Fibroblast of lung (primary cell): ENCODE measurements at regions not wholly inside any gene's neighbourhood (a gene's known extent, or its start where the extent isn't known, plus 50 kb on each side); places are given as distances from the start of the nearest gene placed in this dataset.

Experiments
- DNase-seq, 2 donors: peaks; one replicate each; pipeline versions ENCODE4 v3.0.0 to v3.0.0-alpha.2; 2010; ENCODE audit warnings: low read depth in 2 of 2
- H2AFZ ChIP-seq: 2 replicates; pipeline ENCODE4 v1.5.1; 2012; ENCODE audit warnings: low read length, control low read depth, inconsistent platforms
- H3K27ac ChIP-seq: 2 replicates; pipeline ENCODE4 v1.5.1; 2011; ENCODE audit warnings: low read length, control low read depth; ENCODE audit not compliant: insufficient read depth
- H3K27me3 ChIP-seq: 2 replicates; pipeline ENCODE4 v1.5.1; 2011; ENCODE audit warnings: mild to moderate bottlenecking, low read length; ENCODE audit not compliant: control insufficient read depth, insufficient read depth
- H3K36me3 ChIP-seq: 2 replicates; pipeline ENCODE4 v1.5.1; 2011; ENCODE audit warnings: low read length; ENCODE audit not compliant: control insufficient read depth, insufficient read depth
- H3K4me1 ChIP-seq: 2 replicates; pipeline ENCODE4 v1.5.1; 2011; ENCODE audit warnings: low read length; ENCODE audit not compliant: control insufficient read depth, insufficient read depth; ENCODE audit errors: extremely low read depth
- H3K4me2 ChIP-seq: 2 replicates; pipeline ENCODE4 v1.5.1; 2011; ENCODE audit warnings: low read length, control low read depth; ENCODE audit not compliant: insufficient read depth; ENCODE audit errors: extremely low read depth
- H3K4me3 ChIP-seq, 4 experiments: fragments of 200-600 bp in 1 of 4; sonication (generic) in 1 of 4; replicated peaks in 1 of 4; 2 replicates each; pipeline ENCODE4 v1.5.1; 2011 to 2016; ENCODE audit warnings: low read length in 4 of 4, low read depth in 3 of 4, mild to moderate bottlenecking in 3 of 4, control low read depth in 2 of 4, inconsistent platforms in 1 of 4, mixed read lengths in 1 of 4; ENCODE audit not compliant: insufficient read depth in 1 of 4; ENCODE audit errors: control extremely low read depth in 1 of 4
- H3K79me2 ChIP-seq: 2 replicates; pipeline ENCODE4 v1.5.1; 2012; ENCODE audit warnings: mild to moderate bottlenecking, low read length, inconsistent platforms; ENCODE audit not compliant: control insufficient read depth, insufficient read depth
- H3K9ac ChIP-seq: 2 replicates; pipeline ENCODE4 v1.5.1; 2011; ENCODE audit warnings: mild to moderate bottlenecking, low read length, control low read depth; ENCODE audit not compliant: insufficient read depth
- H3K9me3 ChIP-seq: 2 replicates; pipeline ENCODE4 v1.5.1; 2012; ENCODE audit warnings: low read depth, low read length; ENCODE audit not compliant: control insufficient read depth, insufficient read depth
- H4K20me1 ChIP-seq: 2 replicates; pipeline ENCODE4 v1.5.1; 2011; ENCODE audit warnings: low read length; ENCODE audit not compliant: control insufficient read depth, insufficient read depth; ENCODE audit errors: extremely low read depth
- CTCF ChIP-seq, 2 donors: IDR thresholded peaks in 1 of 2; conservative IDR thresholded peaks in 1 of 2; 1 replicate in 1 of 2; 2 replicates in 1 of 2; pipeline ENCODE4 v1.5.1; 2011 to 2012; ENCODE audit warnings: low read length in 2 of 2, control low read depth in 1 of 2, inconsistent platforms in 1 of 2, low read depth in 1 of 2, mild to moderate bottlenecking in 1 of 2
- EZH2 ChIP-seq: IDR thresholded peaks from 2 replicates; pipeline ENCODE4 v1.5.1; 2012; ENCODE audit warnings: low read length, control low read depth, mild to moderate bottlenecking; ENCODE audit errors: missing control alignments

- Histone ChIP-seq H3K79me2 (no peaks in the 10 kb centered on the region), H3K4me2 (no peak overlapping the region), H3K9ac (no peak overlapping the region), H3K27ac (no peak overlapping the region), H3K4me3 (no peak overlapping the region), H3K9me3 (no peaks in the 10 kb centered on the region), H3K4me1 (no peaks in the 10 kb centered on the region), H3K36me3 (no peaks in the 10 kb centered on the region), H4K20me1 (no peaks in the 10 kb centered on the region), H2AFZ (no peak overlapping the region), H3K27me3 (no peaks in the 10 kb centered on the region)
- TF ChIP-seq EZH2 = no peak
- TF ChIP-seq CTCF (conservative IDR thresholded peaks at IDR 0.05 in 1 of 2, IDR thresholded peaks at IDR 0.05 in 1 of 2; ENCODE audit: low read depth in 1 of 2, low read length in 2 of 2) = no peak
- DNase-seq = peak in 1 of 2 donors; percentile 40
These were observed 176.5 kb downstream of the SPRY2 start for GRCh38 chr13:80164462-80164861.

DNA sequence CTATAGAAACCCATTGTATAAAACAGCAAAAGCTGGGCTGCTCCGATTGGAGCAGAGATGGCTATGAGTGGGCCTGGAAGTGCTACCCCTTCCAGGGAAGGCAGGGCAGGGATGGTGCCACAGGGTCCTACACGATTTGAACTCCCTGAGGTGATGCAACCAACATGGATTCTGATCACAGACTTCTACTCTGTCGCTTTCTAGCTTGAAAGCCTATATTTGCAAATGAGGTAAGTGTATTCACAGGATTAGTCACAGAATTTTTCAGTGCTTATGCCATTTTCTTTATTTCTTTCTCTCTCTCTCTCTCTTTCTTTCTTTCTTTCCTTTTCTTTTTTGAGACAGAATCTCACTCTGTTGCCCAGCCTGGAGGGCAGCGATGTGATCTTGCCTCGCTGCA, 179.0 kb downstream of the SPRY2 start:
- Histone ChIP-seq H3K27ac (no peak overlapping the region), H3K36me3 (no peaks in the 10 kb centered on the region), H3K9ac (no peak overlapping the region), H3K9me3 (no peaks in the 10 kb centered on the region), H3K4me3 (no peak overlapping the region), H3K79me2 (no peaks in the 10 kb centered on the region), H3K4me1 (no peaks in the 10 kb centered on the region), H2AFZ (no peak overlapping the region), H3K27me3 (no peaks in the 10 kb centered on the region), H3K4me2 (no peak overlapping the region), H4K20me1 (no peaks in the 10 kb centered on the region)
- TF ChIP-seq EZH2 (no peak), CTCF (conservative IDR thresholded peaks at IDR 0.05 in 1 of 2, IDR thresholded peaks at IDR 0.05 in 1 of 2; ENCODE audit: low read depth in 1 of 2, low read length in 2 of 2) (no peak)
- peak in 1 of 2 donors; percentile 27 for DNase-seq

DNA sequence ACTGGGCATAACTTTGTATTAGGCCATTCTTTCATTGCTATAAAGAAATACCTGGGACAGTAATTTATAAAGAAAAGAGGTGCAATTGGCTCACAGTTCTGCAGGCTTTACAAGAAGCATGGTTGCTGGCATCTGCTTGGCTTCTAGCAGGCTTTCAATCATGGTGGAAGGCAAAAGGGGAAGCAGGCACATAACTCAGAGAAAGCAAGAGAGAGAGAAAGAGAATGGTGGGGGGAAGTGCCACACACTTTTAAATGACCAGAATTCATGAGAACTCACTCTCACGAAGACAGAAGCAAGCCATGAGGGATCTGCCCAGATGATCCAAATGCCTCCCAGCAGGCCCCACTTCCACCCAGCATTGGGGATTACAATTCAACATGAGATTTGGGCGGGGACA, 179.7 kb downstream of the SPRY2 start:
- Histone ChIP-seq H3K4me1 (no peaks in the 10 kb centered on the region), H3K36me3 (no peaks in the 10 kb centered on the region), H3K27me3 (no peaks in the 10 kb centered on the region), H3K27ac (no peak overlapping the region), H3K9ac (no peak overlapping the region), H3K9me3 (no peaks in the 10 kb centered on the region), H4K20me1 (no peaks in the 10 kb centered on the region), H3K4me2 (no peak overlapping the region), H3K79me2 (no peaks in the 10 kb centered on the region), H2AFZ (no peak overlapping the region), H3K4me3 (no peak overlapping the region)
- no peak for TF ChIP-seq CTCF (conservative IDR thresholded peaks at IDR 0.05 in 1 of 2, IDR thresholded peaks at IDR 0.05 in 1 of 2; ENCODE audit: low read depth in 1 of 2, low read length in 2 of 2)
- TF ChIP-seq EZH2 = no peak
- no peak for DNase-seq
